Pons (tissue), 1 donor: ENCODE measurements at regions not wholly inside any gene's neighbourhood (a gene's known extent, or its start where the extent isn't known, plus 50 kb on each side); places are given as distances from the start of the nearest gene placed in this dataset.

Source experiments
- DNase-seq: peaks from one replicate; pipeline ENCODE4 v3.0.0-alpha.2; 2016; ENCODE audit warnings: low spot score

DNA sequence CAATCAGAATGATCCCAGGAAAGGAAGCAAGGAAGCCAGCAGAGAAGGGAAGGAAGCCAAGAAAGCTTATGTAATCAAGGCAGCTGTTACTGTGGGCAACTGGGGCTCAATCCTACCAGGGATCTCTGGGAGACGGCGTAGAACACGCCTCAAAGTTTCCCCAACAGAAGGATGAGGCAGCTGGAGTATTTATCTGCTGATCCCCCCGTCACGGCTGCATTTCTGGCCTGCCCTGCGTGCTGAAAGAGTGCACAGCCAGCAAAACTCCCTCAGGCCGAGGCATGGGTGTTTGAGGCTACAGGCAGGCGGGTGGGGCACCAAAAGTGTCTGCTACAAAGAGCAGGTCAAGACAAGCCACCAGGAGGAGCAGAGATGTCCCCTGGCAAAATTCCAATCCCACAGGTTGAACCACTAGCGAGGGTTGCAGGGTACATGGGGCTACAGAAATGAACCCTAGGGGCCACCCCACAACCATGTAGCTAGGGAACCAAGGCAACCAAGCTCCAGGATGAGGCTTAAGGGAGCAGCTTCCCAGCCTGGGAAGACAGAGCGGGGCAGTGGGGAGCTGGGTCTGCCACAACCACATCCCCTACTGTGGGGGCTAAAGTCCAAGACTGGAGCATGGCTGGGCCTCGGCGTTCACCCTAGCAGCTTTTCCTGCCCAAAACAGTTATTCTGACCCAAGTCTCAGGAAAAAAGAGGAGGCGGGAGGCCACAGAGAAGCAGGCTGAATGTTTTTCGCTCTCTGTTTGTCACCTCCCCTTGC is 113.4 kb downstream of the BCOR start:
- peak; percentile 6 for DNase-seq

DNA sequence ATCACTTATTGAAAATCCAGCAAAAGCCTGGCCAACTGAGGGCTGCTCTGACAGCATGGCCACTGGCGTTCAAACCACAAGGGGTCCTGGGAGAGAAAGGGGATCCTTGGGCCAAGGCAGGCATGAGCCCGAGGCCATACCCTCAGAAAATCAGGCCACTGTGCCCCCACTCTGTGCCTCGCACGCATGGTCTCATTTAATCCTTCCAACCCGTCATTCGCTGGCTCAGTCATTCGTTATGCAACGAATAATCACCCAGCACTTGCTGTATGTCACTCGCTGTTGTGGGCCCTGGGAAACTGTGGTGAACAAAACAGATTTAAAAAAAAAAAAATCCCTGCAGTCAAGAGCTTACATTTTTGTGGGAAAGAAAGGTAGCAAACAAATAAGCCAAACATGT is 112.7 kb downstream of the BCOR start:
- DNase-seq = no peak

DNA sequence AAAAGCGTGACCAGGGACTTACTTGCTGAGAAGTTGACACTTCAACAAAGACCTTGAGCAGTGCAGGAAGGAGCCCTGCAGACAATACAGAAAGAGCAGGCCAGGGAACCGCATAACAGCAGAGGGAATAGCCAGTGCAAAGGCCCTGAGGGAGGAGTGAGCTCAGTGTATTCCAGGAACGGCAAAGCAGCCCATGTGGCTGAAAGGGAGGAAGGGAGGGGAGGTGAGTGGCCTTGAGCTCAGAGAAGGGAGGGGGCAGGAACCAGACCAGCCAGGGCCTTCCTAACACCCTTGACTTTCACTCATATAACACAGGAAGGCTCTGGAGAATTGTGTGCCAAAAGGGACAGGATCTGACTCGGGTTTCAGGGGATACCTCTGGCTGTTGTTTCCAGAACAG is 112.2 kb downstream of the BCOR start:
- no peak for DNase-seq

GRCh38 chrX:39988496-39988895 is 109.3 kb downstream of the BCOR start:
- no peak for DNase-seq

- no peak for DNase-seq
Observed at GRCh38 chrX:39990388-39990787, 107.4 kb downstream of the BCOR start.

GRCh38 chrX:39992300-39992699 is 105.5 kb downstream of the BCOR start:
- no peak for DNase-seq

DNA sequence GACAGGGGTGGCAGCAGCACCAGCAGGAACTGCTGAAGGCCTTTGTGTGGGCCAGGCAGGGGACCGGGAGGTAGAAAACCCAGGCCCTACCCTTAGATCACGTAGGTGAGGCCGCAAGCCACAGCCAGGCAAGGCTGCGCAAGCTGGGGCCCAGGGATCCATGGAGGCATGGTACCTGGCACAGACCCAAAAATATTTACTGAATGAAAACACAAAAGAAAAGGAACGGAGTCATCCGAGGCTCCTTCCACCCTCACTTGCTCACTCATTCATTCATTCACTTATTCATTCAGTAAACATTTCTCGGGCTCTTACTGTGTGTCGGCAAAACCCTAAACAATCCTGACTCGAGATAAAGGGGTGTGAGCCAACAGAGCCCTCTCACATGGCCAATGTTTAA is 102.3 kb downstream of the BCOR start:
- DNase-seq = no peak

GRCh38 chrX:39996536-39996935 is 101.2 kb downstream of the BCOR start:
- no peak for DNase-seq

DNA sequence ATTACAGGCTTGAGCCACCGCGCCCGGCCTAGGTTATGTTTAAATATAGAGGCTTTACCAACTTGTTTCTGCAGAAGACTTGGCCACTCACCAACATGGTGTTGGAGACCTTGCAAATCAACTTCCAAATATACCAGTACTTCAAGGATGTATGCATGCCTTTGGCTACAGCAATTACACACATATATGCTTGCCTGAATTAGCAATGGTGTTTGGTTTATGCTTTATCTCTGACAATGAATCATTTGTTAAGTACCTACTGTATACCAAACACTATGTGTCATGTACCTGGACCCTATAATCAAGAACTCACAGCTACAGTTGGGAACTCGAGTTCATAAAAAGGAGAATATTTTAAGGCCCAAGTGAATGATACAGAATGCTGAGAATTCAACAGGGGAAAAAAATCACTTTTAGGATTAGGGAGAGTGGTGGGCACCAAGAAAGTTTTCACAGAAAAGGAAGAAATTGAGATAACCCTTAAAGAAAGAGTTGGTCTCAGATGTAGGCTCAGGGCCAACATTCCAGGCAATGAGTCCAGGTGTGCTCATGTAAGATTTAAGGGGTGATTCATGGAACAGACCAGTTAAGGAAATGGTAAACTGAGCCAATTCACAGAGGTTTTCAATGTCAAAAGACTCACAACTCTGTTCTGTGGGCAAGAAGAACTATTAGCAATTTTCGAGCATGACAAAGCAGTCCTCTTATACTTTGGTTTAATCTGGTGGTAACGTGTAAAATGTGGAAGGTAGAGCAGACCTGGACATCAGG is 98.9 kb downstream of the BCOR start:
- DNase-seq = no peak
